ENCODE measurements at regions not wholly inside any gene's neighbourhood (a gene's known extent, or its start where the extent isn't known, plus 50 kb on each side); places are given as distances from the start of the nearest gene placed in this dataset.

GRCh38 chr16:51665436-51665998 is 514.4 kb upstream of the SALL1 start:
- H3K9me3 ChIP-seq (ENCODE audit: control insufficient read depth, insufficient read depth, low read length): no peaks in the 10 kb centered on the region
- no peak for DNase-seq
- no peaks in the 10 kb centered on the region for H3K4me1 ChIP-seq (ENCODE audit: control insufficient read depth, insufficient read depth, low read length)
- no peak for ATAC-seq (ENCODE audit: low read depth)
- H3K4ac ChIP-seq (ENCODE audit: low read depth, low read length): no peak overlapping the region
- in situ Hi-C loops (cut with MboI; ENCODE audit: low sequenced_read_pairs): no loop called here
- H3K79me1 ChIP-seq (ENCODE audit: low read depth in 1 of 2, low read length in 2 of 2): no peaks in the 10 kb centered on the region
- no peaks in the 10 kb centered on the region for H4K20me1 ChIP-seq (ENCODE audit: insufficient read depth, low read length)
- H2BK15ac ChIP-seq (ENCODE audit: low read depth, low read length): no peak overlapping the region
- H4K91ac ChIP-seq (ENCODE audit: insufficient read depth, low read depth, low read length): no peak overlapping the region
- no peak overlapping the region for H4K8ac ChIP-seq (ENCODE audit: low read depth in 2 of 2, low read length in 2 of 2)
- no peak overlapping the region for H3K23ac ChIP-seq (ENCODE audit: low read depth, low read length)
- no peak overlapping the region for H4K5ac ChIP-seq (ENCODE audit: low read depth, low read length)
- H3K4me2 ChIP-seq (ENCODE audit: low read depth, low read length): no peak overlapping the region
- H2BK120ac ChIP-seq (ENCODE audit: low read depth, low read length): no peak overlapping the region
- H3K27me3 ChIP-seq (ENCODE audit: control insufficient read depth, insufficient read depth, low read length): peaks cover 9% of the 10 kb centered on the region
- H3K9me1 ChIP-seq (ENCODE audit: insufficient read depth, low read length): no peaks in the 10 kb centered on the region
- H3K4me3 ChIP-seq (ENCODE audit: insufficient read depth, low read depth, low read length): no peak overlapping the region
- no peak overlapping the region for H2BK20ac ChIP-seq (ENCODE audit: low read depth, low read length)
- H3K18ac ChIP-seq (ENCODE audit: low read depth, low read length): no peak overlapping the region
- ChIA-PET CTCF (no interaction called here), POLR2A (ENCODE audit: unreplicated experiment) (no interaction called here)
- H3K56ac ChIP-seq (ENCODE audit: extremely low read depth, insufficient read depth, low read length): no peak overlapping the region
- no peak overlapping the region for H3K9ac ChIP-seq (ENCODE audit: low read depth, low read length)
- H2BK5ac ChIP-seq (ENCODE audit: low read depth, low read length, poor library complexity, severe bottlenecking): no peak overlapping the region
- BruUV-seq (replicated peaks): no TSS peak
- dilution Hi-C loops (cut with HindIII; ENCODE audit: low sequenced_read_pairs, unreplicated experiment): no loop called here
- H2AFZ ChIP-seq (replicated peaks; ENCODE audit: low read length, poor library complexity): no peak overlapping the region
- H3K14ac ChIP-seq (replicated peaks; ENCODE audit: low read depth, low read length): no peak overlapping the region
- H3K27ac ChIP-seq (ENCODE audit: insufficient read depth, low read length): no peak overlapping the region
- H3K36me3 ChIP-seq (ENCODE audit: control insufficient read depth, insufficient read depth, low read length): no peaks in the 10 kb centered on the region
- H2AK9ac ChIP-seq (replicated peaks; ENCODE audit: low read depth, low read length, poor library complexity): no peak overlapping the region
- H2AK5ac ChIP-seq (ENCODE audit: low read depth, low read length): no peak overlapping the region
- no peak for TF ChIP-seq MXI1 (IDR thresholded peaks at IDR 0.05; ENCODE audit: borderline replicate concordance, low read depth, low read length)
- WGBS, 2 experiments (ENCODE audit: extremely low coverage in 2 of 2, insufficient read length in 1 of 2): 71% methylated on average over 4 of the region's 7 CpGs; no CpG with 5 or more reads in 1 of the 2 experiments
- intact Hi-C loops (cut with micrococcal nuclease): no loop called here

Data from IMR-90 (cell line).